ENCODE measurements at regions not wholly inside any gene's neighbourhood (a gene's known extent, or its start where the extent isn't known, plus 50 kb on each side); places are given as distances from the start of the nearest gene placed in this dataset.
"Not testable (repeated sequence)": the region's sequence is repeated elsewhere in the genome, so short reads cannot be mapped to it uniquely, and the experiment has no call there.

GRCh38 chr21:28282833-28283232, 709.8 kb downstream of the LTN1 start:
- in situ Hi-C loops (cut with MboI; ENCODE audit: low sequenced_read_pairs, unreplicated experiment): no loop called here
- TF ChIP-seq CTCF (IDR thresholded peaks at IDR 0.05; ENCODE audit: borderline replicate concordance, control extremely low read depth, extremely low read depth, insufficient read depth, missing control alignments): no peak
- no peak for DNase-seq (ENCODE audit: low spot score)

- in situ Hi-C loops (cut with MboI; ENCODE audit: low sequenced_read_pairs, unreplicated experiment); DNase-seq (ENCODE audit: low spot score): not testable (repeated sequence)
Measured at GRCh38 chr21:28281357-28281756, 711.3 kb downstream of the LTN1 start.

- no peak for DNase-seq (ENCODE audit: low spot score)
- no peak for TF ChIP-seq CTCF (IDR thresholded peaks at IDR 0.05; ENCODE audit: borderline replicate concordance, control extremely low read depth, extremely low read depth, insufficient read depth, missing control alignments)
- in situ Hi-C loops (cut with MboI; ENCODE audit: low sequenced_read_pairs, unreplicated experiment): no loop called here
Measured at GRCh38 chr21:28280611-28281010, 712.1 kb downstream of the LTN1 start.

GRCh38 chr21:28277324-28277723, 715.4 kb downstream of the LTN1 start:
- TF ChIP-seq CTCF (IDR thresholded peaks at IDR 0.05; ENCODE audit: borderline replicate concordance, control extremely low read depth, extremely low read depth, insufficient read depth, missing control alignments): no peak
- in situ Hi-C loops (cut with MboI; ENCODE audit: low sequenced_read_pairs, unreplicated experiment): no loop called here
- no peak for DNase-seq (ENCODE audit: low spot score)

- in situ Hi-C loops (cut with MboI; ENCODE audit: low sequenced_read_pairs, unreplicated experiment): no loop called here
- no peak for TF ChIP-seq CTCF (IDR thresholded peaks at IDR 0.05; ENCODE audit: borderline replicate concordance, control extremely low read depth, extremely low read depth, insufficient read depth, missing control alignments)
- DNase-seq (ENCODE audit: low spot score): no peak
Measured at GRCh38 chr21:28272272-28272992, 720.2 kb downstream of the LTN1 start.

GRCh38 chr21:28269173-28269572, 723.5 kb downstream of the LTN1 start:
- no peak for DNase-seq (ENCODE audit: low spot score)
- in situ Hi-C loops (cut with MboI; ENCODE audit: low sequenced_read_pairs, unreplicated experiment): no loop called here

More at GRCh38 chr21:28269173-28269572, 723.5 kb downstream of the LTN1 start:
- TF ChIP-seq CTCF (IDR thresholded peaks at IDR 0.05; ENCODE audit: borderline replicate concordance, control extremely low read depth, extremely low read depth, insufficient read depth, missing control alignments): no peak
